ENCODE measurements at regions not wholly inside any gene's neighbourhood (a gene's known extent, or its start where the extent isn't known, plus 50 kb on each side); places are given as distances from the start of the nearest gene placed in this dataset.

DNA sequence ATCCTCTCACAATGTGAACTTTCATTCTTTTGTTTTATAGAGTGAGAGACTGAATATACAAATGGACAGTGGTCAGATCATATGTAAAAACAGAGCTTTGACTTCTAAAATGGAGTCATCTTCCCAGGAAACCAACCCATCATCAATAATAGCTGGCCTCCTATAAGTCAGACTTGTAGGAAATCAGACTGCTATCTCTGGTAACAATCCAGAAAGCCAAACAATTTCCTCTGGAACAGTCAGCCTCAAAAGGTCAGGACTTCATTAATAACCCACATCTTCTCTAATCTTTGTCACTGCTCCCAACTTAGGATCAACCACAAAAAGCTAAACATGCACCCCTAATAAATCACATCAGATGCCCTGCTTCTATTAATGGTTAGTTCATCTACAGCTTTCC, 227.9 kb upstream of the G2E3 start:
- H3K4me3 ChIP-seq (ENCODE audit: low read depth, low read length), result no peak overlapping the region
- no peak for DNase-seq (ENCODE audit: low read depth)
- TF ChIP-seq, protein P1, sequence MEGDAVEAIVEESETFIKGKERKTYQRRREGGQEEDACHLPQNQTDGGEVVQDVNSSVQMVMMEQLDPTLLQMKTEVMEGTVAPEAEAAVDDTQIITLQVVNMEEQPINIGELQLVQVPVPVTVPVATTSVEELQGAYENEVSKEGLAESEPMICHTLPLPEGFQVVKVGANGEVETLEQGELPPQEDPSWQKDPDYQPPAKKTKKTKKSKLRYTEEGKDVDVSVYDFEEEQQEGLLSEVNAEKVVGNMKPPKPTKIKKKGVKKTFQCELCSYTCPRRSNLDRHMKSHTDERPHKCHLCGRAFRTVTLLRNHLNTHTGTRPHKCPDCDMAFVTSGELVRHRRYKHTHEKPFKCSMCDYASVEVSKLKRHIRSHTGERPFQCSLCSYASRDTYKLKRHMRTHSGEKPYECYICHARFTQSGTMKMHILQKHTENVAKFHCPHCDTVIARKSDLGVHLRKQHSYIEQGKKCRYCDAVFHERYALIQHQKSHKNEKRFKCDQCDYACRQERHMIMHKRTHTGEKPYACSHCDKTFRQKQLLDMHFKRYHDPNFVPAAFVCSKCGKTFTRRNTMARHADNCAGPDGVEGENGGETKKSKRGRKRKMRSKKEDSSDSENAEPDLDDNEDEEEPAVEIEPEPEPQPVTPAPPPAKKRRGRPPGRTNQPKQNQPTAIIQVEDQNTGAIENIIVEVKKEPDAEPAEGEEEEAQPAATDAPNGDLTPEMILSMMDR (conservative IDR thresholded peaks at IDR 0.05; ENCODE audit: low read depth, low read length), result no peak

DNA sequence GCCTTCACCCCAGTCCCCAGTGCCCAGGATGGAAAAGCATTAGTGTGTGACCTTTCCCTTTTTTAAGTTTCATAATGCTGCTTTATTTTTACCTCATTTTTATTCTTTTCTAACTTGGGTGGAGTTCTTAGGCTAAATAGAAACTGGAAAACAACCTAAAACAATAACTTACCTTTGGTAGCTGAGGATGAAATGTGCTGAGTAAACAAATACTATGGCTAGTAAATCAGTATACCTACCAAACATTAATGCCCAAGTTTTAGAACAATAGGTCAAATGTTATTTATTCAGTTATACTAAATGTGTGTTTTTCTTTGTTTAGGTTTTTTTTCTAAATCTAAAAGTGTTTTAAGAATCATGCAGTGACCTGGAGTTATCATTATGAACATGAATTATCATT, 226.6 kb upstream of the G2E3 start:
- TF ChIP-seq, protein P1 (conservative IDR thresholded peaks at IDR 0.05; ENCODE audit: low read depth, low read length), result no peak
- DNase-seq (ENCODE audit: low read depth), result no peak
- H3K4me3 ChIP-seq (ENCODE audit: low read depth, low read length), result no peak overlapping the region

DNA sequence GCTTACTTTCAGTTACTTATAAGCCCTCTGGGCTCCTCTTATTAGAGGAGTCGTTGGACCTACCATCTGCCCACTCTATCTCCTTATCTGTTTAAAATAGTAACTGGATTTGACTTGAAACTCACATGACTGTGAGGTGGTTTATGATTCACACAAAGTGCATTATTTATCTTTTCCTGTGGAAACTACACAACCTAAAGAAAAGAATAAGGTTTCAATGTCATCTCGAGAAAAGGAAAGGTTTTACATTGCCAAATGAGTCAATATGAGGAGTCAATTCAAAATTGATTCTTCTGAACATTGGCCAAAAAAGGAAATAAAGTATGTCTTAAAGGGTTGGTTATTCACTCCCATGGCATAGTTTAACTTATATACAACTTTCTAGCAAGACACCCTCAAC, 225.0 kb upstream of the G2E3 start:
- TF ChIP-seq, protein P1 (conservative IDR thresholded peaks at IDR 0.05; ENCODE audit: low read depth, low read length), result no peak
- H3K4me3 ChIP-seq (ENCODE audit: low read depth, low read length), result no peak overlapping the region
- no peak for DNase-seq (ENCODE audit: low read depth)

DNA sequence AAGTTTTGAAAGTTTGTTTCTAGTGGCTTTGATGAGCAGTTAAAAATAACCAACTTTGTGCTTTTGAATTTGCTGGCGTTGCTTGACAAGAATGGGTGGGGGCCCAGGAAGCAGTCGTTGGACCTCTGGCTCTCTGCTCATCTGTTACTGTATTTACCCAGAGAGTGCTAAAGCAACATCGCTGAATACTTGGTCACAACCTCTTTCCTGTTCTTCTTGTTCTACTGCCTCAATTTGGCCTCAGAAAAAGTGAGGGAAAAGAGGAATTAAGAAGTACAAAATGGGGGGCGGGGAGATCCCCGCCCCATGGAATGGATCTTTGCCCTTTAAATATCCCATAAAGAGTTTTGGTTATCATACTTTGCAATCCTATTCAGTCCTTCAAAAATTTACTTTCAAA, 221.5 kb upstream of the G2E3 start:
- no peak for DNase-seq (ENCODE audit: low read depth)
- no peak overlapping the region for H3K4me3 ChIP-seq (ENCODE audit: low read depth, low read length)
- TF ChIP-seq, protein P1 (conservative IDR thresholded peaks at IDR 0.05; ENCODE audit: low read depth, low read length), result no peak

DNA sequence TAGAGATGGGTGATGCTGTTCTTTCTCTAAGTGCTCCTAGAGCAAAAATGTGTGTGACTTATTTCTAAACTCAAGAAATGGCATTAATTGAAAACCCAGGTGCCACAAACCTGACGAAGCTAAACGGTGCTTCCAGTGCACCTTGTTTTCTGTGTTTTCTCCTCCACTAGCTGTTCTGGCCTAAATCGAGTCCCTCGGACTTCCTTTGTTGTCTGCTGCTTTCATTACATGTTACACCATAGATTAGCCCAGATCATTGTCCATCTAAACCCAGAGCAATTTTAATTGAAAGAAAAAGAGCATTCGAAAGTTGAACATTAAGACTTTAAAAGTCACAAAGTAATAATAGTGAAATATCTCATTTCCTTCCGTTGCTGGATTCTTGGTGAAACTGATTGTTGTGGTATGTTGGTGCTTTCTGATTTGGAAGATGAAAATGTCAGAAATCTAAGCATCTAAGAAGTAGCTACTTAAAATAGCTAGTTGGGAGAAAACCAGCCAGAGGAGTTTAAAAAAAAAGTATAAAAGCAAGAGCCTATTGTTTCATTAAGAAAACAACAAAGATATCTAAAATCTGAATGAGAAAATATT, 219.6 kb upstream of the G2E3 start:
- TF ChIP-seq, protein P1 (conservative IDR thresholded peaks at IDR 0.05; ENCODE audit: low read depth, low read length), result no peak
- no peak overlapping the region for H3K4me3 ChIP-seq (ENCODE audit: low read depth, low read length)
- DNase-seq (ENCODE audit: low read depth), result no peak

DNA sequence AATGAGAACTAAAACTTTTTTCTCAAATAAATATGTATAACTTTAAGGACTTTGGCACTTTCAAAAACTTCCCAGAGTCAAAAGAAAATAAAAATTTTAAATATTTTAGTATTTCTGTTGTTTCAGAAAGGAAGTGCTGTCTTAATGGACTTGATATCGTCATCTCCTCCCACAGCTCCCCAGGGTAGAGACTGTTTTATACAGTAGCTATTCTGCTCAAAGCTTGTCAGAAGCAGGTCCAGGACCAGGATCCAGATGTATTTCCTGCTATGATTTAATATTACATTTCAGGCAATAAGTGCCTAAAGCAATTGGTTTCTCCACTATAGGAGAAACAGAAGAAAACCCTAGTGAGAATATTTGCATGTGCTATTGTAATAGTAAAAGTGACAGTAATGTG, 218.5 kb upstream of the G2E3 start:
- no peak for DNase-seq (ENCODE audit: low read depth)
- no peak overlapping the region for H3K4me3 ChIP-seq (ENCODE audit: low read depth, low read length)
- TF ChIP-seq, protein P1 (conservative IDR thresholded peaks at IDR 0.05; ENCODE audit: low read depth, low read length), result no peak

DNA sequence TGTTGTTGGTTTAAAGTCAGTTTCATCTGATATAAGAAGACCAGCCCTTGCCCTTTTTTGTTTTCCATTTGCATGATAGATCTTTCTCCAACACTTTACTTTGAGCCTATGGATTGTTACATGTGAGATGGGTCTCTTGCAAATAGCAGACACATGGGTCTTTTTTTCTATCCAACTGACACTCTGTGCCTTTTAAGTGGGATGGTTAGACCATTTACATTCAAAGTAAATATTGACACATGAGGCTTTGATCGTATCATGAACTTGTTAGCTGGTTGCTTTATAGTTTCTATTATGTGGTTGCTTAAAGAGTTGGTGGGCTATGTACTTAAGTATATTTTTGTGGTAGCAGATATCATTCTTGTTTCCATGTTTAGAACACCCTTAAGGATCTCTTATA, 213.4 kb upstream of the G2E3 start:
- DNase-seq (ENCODE audit: low read depth), result no peak

More for the DNA sequence above, 213.4 kb upstream of the G2E3 start:
- no peak overlapping the region for H3K4me3 ChIP-seq (ENCODE audit: low read depth, low read length)
- TF ChIP-seq, protein P1 (conservative IDR thresholded peaks at IDR 0.05; ENCODE audit: low read depth, low read length), result no peak

Data from choroid plexus epithelial cell (primary cell).